NCI-H187 treated with DMSO at 0.1 percent for 48 hours (cell line): ENCODE measurements at regions not wholly inside any gene's neighbourhood (a gene's known extent, or its start where the extent isn't known, plus 50 kb on each side); places are given as distances from the start of the nearest gene placed in this dataset.

Source experiments
- DNase-seq: peaks from one replicate; lab custom pipeline; 2025; lab: John Stamatoyannopoulos, UW

DNA sequence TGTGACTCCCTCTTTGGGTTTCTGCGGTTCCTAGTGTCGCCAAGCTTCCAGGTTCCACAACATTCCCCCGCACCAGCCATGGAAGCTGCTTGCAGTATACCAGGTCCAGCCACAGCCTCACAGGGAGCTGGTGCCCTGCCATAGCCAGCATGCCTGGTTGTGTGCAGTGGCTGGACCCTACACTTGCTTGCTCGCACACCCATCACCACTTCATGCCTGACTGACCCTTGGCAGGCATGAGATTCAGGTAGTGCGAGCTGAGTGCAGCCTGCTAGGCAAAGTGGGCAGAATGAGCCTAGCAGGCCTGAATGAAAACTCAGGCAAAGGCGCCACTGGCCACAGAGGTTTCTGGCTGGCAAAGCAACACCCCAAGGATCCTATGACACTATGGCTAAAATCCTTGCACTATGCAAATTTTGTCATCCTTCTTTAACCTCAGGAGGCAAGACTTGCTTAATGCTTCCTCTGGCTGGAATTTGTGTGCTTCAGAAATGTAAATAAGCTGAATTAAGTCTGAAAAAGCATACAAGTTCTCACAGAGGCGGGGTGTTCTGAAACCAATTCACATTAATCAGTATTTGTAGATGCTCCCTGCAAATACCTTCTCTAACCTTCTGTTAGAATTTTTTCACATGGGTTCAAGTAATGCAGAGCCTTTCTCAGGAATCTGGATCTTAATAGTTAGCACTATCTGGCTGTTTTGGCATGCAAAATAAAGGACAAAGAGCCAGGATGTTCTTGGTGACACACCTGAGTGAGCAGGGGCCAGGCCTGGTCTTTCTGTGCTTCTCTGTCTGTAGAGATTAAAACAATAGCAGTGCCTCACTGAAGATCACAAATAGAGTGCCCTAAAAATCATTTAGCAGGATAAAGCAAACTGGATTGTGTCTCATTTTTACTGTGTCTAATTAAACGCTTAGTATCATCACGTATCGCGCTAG lies 256.9 kb downstream of the GPATCH2 start:
- DNase-seq = no peak

- DNase-seq = no peak
These were observed 258.6 kb downstream of the GPATCH2 start for GRCh38 chr1:217372049-217372970.

DNA sequence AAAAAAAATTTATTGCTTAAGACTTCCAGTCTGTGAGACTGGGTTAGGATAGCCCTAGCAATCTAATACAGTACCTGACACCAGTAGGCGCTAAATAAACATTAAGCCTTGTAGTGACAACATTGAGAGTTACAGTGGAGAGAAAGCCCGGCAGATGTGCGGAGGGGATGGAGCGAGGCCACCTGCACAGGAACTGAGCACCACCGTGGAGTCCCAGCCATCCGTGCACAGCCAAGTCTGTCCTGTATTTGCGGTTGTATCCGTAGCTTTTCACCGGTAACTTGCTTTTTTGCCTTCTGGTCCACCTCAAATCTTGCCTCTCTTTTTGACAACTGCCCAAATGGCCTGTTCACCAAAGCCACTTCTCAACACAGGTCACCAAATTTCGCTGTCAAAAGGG lies 260.1 kb downstream of the GPATCH2 start:
- no peak for DNase-seq

DNA sequence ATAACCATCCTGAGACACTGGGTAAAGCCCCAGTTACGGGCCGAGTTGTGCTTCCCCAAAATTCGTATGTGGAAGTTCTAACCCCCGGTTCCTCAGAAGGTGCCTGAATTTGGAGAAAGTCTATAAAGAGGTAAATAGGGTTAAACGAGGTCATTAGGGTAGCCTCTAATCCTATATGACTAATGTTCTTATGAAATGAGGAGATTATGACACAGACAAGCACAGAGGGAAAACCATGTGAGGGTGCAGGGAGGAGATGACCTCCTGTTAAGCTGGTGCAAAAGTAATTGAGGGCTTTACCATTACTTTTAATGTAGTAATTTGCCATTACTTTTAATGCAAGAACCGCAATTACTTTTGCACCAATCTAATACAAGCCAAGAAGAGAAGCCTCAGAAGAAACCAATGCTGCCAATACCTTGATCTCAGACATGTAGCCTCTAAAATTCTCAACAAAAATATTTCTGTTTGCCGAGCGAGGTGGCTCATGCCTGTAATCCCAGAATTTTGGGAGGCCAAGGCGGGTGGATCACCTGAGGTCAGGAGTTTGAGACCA lies 260.8 kb downstream of the GPATCH2 start:
- DNase-seq = no peak

- DNase-seq = no peak
These were observed 261.5 kb downstream of the GPATCH2 start for GRCh38 chr1:217369271-217369981.

DNA sequence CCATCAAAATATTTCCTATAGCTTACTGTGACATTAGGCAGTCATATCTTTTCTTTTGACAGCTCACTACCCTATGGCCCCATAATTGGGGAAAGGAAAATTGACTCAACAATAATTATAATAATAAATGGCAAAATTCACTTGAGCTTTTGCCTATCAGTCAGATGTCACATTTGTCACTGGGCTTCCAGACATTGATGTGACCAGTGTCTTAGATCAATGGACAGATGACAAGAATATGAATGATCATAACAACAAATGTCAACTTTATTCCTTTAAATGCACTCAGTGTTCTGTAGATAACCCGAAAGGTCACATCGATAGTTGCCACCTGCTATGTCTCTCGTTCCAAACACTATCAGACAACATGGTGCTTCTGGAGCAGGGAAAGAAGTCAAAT lies 266.7 kb downstream of the GPATCH2 start:
- DNase-seq = no peak

GRCh38 chr1:217363319-217363718 lies 267.6 kb downstream of the GPATCH2 start:
- DNase-seq = no peak

- no peak for DNase-seq
These were observed 270.4 kb downstream of the GPATCH2 start for GRCh38 chr1:217360510-217360909.

DNA sequence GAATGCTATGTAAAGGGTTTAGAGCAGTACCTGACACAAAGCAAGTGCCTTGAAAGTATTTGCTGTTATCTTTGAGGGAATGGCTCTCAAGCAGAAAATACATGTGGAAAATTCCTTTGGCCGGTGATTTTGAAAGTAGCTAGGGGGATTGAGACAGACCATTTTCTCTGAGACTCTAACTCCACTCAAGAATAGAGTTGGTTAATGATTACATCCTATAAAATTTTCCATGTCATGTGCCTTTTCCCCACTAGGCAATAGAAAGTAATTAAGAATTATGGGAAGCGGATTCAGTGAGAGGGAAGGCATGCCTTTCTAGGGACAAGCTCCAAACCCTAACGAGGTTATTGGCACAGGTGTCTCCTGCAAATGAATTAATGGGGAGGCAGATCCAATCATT lies 276.0 kb downstream of the GPATCH2 start:
- DNase-seq = no peak

GRCh38 chr1:217348960-217349664 lies 281.8 kb downstream of the GPATCH2 start:
- no peak for DNase-seq

DNA sequence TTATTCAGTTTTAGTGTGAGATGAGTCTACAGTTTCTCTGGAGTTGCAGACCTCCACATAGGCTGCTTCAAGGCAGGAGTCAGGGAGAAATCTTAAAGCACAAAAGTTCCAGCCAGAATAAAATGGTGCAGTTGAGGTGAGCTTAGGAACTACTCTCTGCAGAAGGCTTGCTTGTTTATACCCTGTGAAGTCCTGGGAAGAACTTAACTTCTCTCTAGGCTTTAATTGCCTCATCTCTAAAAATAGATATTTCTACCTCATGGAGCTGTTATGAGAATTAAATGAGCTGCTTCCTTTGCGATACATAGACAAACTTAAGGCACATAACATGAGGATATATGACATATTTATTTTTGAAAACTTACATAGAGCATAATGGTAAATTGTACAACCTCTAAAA lies 286.2 kb downstream of the GPATCH2 start:
- DNase-seq = no peak

GRCh38 chr1:217343907-217344306 lies 287.0 kb downstream of the GPATCH2 start:
- DNase-seq = peak; percentile 56

DNA sequence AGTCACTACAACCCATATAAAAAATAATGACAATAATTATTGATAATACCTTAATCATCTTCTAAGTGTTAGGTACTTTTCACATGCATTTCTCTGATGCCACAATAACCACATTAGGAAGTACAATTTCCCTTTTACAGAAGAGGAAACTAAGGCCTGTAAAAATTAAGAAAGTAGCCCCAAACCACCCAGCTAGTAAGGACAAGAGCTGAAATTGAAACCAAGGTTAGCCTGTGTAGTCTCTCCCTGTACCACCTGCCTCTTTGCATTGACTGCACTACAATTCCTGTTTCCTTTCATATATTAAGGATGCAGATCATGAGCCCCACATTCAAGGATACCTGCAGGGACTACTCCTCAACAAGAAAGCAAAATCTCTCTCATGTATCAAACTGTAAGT lies 288.8 kb downstream of the GPATCH2 start:
- no peak for DNase-seq

DNA sequence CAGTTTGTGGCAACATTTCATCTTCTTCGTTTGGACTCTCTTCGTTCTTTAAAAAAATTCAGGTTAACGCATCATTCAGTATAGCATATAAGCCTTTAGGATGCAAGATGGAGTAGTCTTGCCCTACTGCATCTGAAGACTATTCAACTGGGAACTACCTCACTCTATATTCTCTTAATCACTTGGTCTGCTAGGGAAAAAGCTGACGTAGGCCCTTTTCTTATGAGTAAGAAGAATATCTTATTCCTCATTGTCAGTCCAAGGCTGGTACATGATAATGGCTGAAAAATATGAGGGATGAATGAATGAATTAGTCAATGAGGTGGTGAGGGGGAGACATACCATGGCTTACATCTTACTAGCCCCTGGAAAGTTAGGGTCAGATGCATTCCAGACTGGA lies 294.2 kb downstream of the GPATCH2 start:
- DNase-seq = no peak

- no peak for DNase-seq
These were observed 297.0 kb downstream of the GPATCH2 start for GRCh38 chr1:217333939-217334338.

DNA sequence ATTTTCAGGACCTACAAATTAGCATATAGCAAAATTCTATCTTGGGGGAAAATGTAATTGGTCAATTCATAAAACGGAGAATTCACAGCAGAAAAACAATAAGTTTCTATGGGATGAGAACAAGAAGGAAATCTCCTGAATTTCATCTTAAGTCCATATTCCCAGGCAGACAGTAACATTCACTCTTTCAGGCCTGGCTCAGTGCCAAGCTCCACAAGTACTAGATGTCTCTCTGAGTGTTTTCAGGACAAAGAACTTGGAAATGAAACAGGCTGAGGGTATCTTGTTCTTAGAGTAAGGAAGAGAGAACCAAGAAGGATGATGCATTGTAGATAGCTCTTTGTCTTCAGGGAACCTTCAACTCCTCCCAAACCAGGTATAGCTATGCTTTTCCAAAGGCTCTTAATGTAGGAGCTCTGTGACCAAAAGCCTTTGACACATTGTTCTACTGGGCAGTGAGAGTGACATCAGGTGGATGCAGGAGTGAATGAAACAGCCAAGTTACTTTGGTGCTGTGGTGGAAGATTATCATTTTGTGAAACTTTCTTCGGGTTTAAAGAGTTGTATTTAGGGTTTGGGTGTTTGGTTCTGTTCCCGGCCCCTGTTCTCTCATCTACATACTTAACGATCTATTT lies 298.3 kb downstream of the GPATCH2 start:
- no peak for DNase-seq

DNA sequence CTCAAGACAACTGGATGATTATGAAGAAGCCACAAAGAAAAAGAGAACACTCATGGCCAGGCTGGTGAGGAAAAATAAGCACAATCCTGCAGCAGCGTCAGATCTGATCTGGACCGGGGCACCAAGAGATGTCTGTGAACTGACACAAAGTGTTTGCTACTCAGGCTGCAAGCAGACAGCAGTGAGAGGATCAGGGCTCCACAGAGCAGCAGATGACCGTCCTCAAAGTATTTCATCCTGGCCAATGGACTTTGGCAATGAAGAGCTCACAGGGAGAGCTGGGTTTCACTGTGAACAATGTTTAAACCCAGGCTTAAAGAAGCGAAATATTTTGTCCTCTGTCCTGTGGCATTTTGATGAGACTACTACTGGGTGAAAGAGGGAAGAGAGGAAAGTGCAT lies 299.2 kb downstream of the GPATCH2 start:
- DNase-seq = no peak

DNA sequence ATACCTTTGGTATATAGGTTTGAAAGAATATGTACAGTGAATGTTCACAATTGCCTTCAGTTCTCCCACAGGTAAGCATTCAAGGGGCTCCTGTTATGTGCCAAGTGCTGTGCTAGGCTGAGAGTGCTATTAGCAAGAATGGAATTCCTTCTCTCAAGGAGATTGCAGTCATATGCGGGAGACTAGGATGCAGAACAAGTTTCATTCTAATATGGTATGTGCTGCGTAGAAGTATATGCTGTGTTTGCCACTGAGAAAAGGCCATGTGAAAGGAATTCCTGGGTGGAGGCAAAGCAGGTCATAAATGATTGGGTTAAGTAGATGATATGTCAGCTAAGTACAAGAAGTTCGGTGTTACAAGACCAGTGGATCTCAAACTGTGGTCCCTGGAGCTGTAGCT lies 303.0 kb downstream of the GPATCH2 start:
- no peak for DNase-seq

GRCh38 chr1:217322834-217323233 lies 308.1 kb downstream of the GPATCH2 start:
- DNase-seq = no peak

DNA sequence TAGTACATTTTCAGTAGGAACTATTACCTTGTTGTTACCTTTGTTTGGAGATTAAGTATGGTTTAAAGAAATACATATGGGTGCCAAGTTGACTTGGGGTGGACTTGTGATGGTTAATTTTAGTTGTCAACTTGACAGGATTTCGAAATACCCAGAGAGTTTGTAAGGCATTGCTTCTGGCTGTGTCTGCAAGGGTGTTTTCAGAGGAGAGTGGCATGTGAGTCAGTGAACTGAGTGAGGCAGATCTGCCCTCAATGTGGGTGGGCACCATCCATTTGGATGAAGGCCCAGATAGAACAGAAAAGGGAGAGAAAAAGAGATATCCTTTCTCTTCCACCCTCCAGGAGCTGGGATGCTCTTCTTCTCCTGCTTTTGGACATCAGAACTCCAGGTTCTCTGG lies 315.5 kb downstream of the GPATCH2 start:
- DNase-seq = no peak

DNA sequence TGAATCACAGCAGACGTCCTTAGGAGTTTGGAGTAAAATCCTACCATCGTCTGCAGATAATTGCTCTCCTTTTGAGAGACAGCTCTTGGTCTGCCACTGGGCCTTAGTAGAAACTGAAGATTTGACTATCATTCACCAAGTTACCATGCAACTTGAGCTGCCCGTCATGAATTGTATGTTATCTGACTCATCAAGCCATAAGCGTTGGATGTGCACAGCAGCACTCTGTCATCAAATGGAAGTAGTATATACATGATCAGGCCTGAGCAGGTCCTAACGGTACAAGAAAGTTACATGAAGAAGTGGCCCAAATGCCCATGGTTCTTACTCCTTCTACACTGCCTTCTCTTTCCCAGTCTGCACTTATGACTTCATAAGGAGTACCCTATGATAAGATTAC lies 317.8 kb downstream of the GPATCH2 start:
- DNase-seq = no peak
